Left ventricle myocardium inferior (tissue), 1 donor: ENCODE measurements at regions not wholly inside any gene's neighbourhood (a gene's known extent, or its start where the extent isn't known, plus 50 kb on each side); places are given as distances from the start of the nearest gene placed in this dataset.

Experiments
- DNase-seq: peaks from one replicate; pipeline ENCODE4 v3.0.0-alpha.2; 2020
- H3K27ac ChIP-seq: fragments of 200-600 bp; replicated peaks from 2 replicates; pipeline ENCODE4 v1.8.0; 2021
- H3K27me3 ChIP-seq: fragments of 200-600 bp; 2 replicates; pipeline ENCODE4 v1.8.0; 2021; ENCODE audit warnings: low read depth
- H3K36me3 ChIP-seq: fragments of 200-600 bp; 2 replicates; pipeline ENCODE4 v1.8.0; 2021
- H3K4me1 ChIP-seq: fragments of 200-600 bp; 2 replicates; pipeline ENCODE4 v1.8.0; 2021
- H3K4me3 ChIP-seq: fragments of 200-600 bp; 2 replicates; pipeline ENCODE4 v1.8.0; 2021; ENCODE audit warnings: mild to moderate bottlenecking, moderate library complexity
- H3K9me3 ChIP-seq: fragments of 200-600 bp; replicated peaks from 2 replicates; pipeline ENCODE4 v1.8.0; 2021
- intact Hi-C: fragments of 100-400 bp; cut with micrococcal nuclease; formaldehyde crosslinking; loops from one replicate; pipeline ENCODE4 v1.11.0; 2022
- TF ChIP-seq, protein P1 (sequence below): fragments of 200-600 bp; IDR thresholded peaks from 2 replicates; pipeline ENCODE4 v1.8.0; 2021; ENCODE audit warnings: antibody characterized with exemption, mild to moderate bottlenecking, borderline replicate concordance
- donor health status: DM: no; HTN: yes; CAD: no; lungs with severe emphysema.

DNA sequence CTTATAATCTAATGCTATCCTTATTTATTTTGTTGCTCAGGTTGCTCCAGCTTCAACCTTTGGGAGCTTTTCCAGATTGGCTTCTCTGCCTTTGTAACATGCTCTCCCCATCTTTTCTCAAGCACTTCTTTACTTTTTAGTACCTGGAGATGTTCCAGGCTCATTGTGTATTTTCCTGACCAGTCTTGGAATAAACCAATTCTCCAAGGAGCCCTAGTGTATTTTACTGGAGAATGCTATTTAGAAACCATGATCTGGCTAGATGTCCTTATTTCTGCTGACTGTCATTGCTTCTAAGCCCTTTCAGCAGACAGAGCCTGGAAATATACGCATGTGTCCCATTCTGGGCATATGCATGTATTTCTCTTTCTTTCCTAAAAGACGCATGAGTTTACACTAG is 95.7 kb downstream of the EMX2 start:
- no peak for DNase-seq
- intact Hi-C loops: no loop called here
- TF ChIP-seq, protein P1, sequence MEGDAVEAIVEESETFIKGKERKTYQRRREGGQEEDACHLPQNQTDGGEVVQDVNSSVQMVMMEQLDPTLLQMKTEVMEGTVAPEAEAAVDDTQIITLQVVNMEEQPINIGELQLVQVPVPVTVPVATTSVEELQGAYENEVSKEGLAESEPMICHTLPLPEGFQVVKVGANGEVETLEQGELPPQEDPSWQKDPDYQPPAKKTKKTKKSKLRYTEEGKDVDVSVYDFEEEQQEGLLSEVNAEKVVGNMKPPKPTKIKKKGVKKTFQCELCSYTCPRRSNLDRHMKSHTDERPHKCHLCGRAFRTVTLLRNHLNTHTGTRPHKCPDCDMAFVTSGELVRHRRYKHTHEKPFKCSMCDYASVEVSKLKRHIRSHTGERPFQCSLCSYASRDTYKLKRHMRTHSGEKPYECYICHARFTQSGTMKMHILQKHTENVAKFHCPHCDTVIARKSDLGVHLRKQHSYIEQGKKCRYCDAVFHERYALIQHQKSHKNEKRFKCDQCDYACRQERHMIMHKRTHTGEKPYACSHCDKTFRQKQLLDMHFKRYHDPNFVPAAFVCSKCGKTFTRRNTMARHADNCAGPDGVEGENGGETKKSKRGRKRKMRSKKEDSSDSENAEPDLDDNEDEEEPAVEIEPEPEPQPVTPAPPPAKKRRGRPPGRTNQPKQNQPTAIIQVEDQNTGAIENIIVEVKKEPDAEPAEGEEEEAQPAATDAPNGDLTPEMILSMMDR: no peak

DNA sequence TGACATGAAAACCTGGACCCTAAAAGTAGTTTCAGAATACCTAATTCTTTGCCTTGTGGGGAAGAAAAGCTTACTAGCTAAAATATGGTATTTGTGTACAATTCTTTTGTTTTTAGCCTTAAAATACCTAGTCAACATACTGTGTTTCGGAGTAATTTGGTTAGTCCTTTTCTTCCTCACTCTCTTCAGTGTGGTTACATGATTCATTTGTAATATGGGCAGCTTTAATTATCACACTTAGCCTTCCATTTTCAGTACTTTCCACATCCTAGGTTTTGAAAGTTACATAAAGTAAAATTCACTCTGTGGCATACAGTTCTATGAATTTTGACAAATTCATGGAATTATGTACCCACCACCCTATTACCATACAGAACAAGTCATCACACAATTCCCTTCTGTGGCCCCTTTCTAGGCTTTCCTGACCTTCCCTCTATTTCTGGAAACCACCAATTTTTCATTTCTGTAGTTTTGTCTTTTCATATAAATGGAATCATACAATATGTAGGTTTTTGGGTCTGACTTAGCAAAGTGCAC is 96.2 kb downstream of the EMX2 start:
- Histone ChIP-seq H3K36me3 (no peaks in the 10 kb centered on the region), H3K4me3 (no peak overlapping the region), H3K27ac (no peak overlapping the region), H3K9me3 (no peaks in the 10 kb centered on the region), H3K27me3 (peaks cover 44% of the 10 kb centered on the region), H3K4me1 (no peaks in the 10 kb centered on the region)
- no peak for DNase-seq
- intact Hi-C loops: no loop called here
- TF ChIP-seq, protein P1: no peak

More for the DNA sequence above, 95.7 kb downstream of the EMX2 start:
- no peak overlapping the region for H3K27ac ChIP-seq
- H3K27me3 ChIP-seq: peaks cover 39% of the 10 kb centered on the region
- H3K4me3 ChIP-seq: no peak overlapping the region
- no peaks in the 10 kb centered on the region for H3K9me3 ChIP-seq
- no peaks in the 10 kb centered on the region for H3K36me3 ChIP-seq
- no peaks in the 10 kb centered on the region for H3K4me1 ChIP-seq

DNA sequence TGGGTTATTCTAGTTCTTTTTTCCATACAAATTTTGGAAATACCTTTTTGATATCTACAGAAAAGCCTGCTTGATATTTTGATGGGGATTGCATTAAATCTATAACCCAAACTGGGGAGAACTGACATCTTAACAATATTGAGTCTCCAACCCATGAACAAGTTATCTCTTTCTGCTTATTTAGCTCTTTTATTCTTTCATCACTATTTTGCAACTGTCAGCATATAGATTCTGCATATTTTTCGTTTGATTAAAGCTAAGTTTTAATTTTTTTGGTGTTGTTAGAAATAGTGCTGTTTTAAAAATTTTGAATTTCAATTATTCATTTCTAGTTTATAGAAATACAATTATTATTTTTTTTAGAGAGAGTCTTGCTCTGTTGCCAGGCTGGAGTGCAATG is 97.9 kb downstream of the EMX2 start:
- Histone ChIP-seq H3K36me3 (no peaks in the 10 kb centered on the region), H3K27me3 (peaks cover 39% of the 10 kb centered on the region), H3K4me3 (no peak overlapping the region), H3K27ac (no peak overlapping the region), H3K4me1 (no peaks in the 10 kb centered on the region), H3K9me3 (no peaks in the 10 kb centered on the region)
- TF ChIP-seq, protein P1: no peak
- intact Hi-C loops: no loop called here
- DNase-seq: no peak

DNA sequence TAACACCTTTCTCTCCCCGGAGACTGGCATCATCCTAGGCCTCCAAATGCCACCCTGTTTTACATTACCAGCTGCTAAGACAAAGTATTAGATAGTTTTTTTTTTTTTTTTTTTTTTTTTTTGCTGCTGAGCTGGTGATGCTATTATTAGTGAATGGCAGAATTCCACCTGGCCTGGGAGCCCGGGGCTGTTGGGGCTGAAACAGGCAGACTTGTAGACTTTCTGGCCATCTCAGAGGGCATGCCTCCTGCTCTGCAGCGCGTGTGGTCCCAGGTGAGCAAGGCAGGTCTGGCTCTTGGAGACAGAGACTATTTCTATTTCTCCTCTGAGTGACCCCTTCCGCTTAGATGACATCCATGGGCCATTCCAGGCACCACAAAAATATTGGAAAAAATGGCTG is 104.2 kb downstream of the EMX2 start:
- Histone ChIP-seq H3K4me1 (no peaks in the 10 kb centered on the region), H3K27ac (no peak overlapping the region), H3K36me3 (no peaks in the 10 kb centered on the region), H3K9me3 (peaks cover 15% of the 10 kb centered on the region), H3K27me3 (peaks cover 39% of the 10 kb centered on the region), H3K4me3 (no peak overlapping the region)
- no peak for DNase-seq
- TF ChIP-seq, protein P1: no peak
- intact Hi-C loops: no loop called here

DNA sequence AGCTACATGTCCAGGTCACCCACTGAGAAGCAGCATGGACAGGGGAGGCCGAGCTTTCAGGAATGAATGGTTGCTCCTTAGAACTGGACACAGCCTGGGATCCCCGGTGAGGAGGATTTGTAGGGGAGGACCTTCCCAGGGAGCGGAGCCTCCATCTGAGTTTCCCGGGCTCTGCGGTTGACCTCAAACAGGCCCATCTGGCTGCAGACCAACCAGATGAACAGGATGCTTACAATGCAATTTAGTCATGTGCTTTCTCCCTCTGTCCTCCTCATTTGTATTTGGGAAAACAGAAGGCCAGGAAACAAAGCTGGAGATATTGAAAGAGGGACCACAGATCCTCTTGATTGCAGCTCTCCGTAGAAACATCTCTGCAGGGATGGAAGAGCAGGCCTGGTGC is 104.8 kb downstream of the EMX2 start:
- Histone ChIP-seq H3K9me3 (peaks cover 15% of the 10 kb centered on the region), H3K4me1 (no peaks in the 10 kb centered on the region), H3K27ac (no peak overlapping the region), H3K27me3 (peaks cover 34% of the 10 kb centered on the region), H3K4me3 (no peak overlapping the region), H3K36me3 (no peaks in the 10 kb centered on the region)
- intact Hi-C loops: no loop called here
- no peak for DNase-seq
- TF ChIP-seq, protein P1: no peak
